ENCODE measurements at regions not wholly inside any gene's neighbourhood (a gene's known extent, or its start where the extent isn't known, plus 50 kb on each side); places are given as distances from the start of the nearest gene placed in this dataset.

- TF ChIP-seq MAFK (IDR thresholded peaks at IDR 0.05; ENCODE audit: partially characterized antibody) = no peak
- no peak for TF ChIP-seq USF2 (IDR thresholded peaks at IDR 0.05)
- TF ChIP-seq JUN (IDR thresholded peaks at IDR 0.05) = no peak
- TF ChIP-seq EP300 (IDR thresholded peaks at IDR 0.05) = no peak
- no peak for TF ChIP-seq FOXS1 (CRISPR knock-in tag; IDR thresholded peaks at IDR 0.05)
- TF ChIP-seq ZNF302 (CRISPR knock-in tag; IDR thresholded peaks at IDR 0.05) = no peak
- TF ChIP-seq KDM5A (IDR thresholded peaks at IDR 0.05) = no peak
- TF ChIP-seq EHF (CRISPR knock-in tag; IDR thresholded peaks at IDR 0.05) = no peak
- TF ChIP-seq PBX3 (IDR thresholded peaks at IDR 0.05) = no peak
- TF ChIP-seq FOSB (CRISPR knock-in tag; IDR thresholded peaks at IDR 0.05) = no peak
- TF ChIP-seq ATOH8 (CRISPR knock-in tag; IDR thresholded peaks at IDR 0.05; ENCODE audit: low read depth) = no peak
- CTCF ChIA-PET = no interaction called here
- 15% methylated on average over 5 of the region's 5 CpGs for WGBS (ENCODE audit: missing lambda C conversion rate)
- H3K4me3 ChIP-seq = no peak overlapping the region
- H3K4me1 ChIP-seq = no peaks in the 10 kb centered on the region
- DNase-seq (ENCODE audit: low read depth in 1 of 2, low spot score in 1 of 2) (no peak), ATAC-seq (no peak), FAIRE-seq (no peak)
- POLR2A ChIA-PET = no interaction called here
- H3K9me3 ChIP-seq = no peaks in the 10 kb centered on the region
- H3K27ac ChIP-seq = no peak overlapping the region
- no peak overlapping the region for H3K4me2 ChIP-seq
Measured at GRCh38 chr5:3145641-3146040, 394.2 kb upstream of the IRX2 start.

GRCh38 chr5:3143382-3143781 lies 391.9 kb upstream of the IRX2 start:
- DNase-seq (ENCODE audit: low read depth in 1 of 2, low spot score in 1 of 2) = no peak
- CTCF ChIA-PET = no interaction called here
- H3K4me1 ChIP-seq = no peaks in the 10 kb centered on the region
- FAIRE-seq = no peak
- TF ChIP-seq RAD21 (conservative IDR thresholded peaks at IDR 0.05 in 1 of 2, IDR thresholded peaks at IDR 0.05 in 1 of 2) = no peak
- TF ChIP-seq USF2 (IDR thresholded peaks at IDR 0.05) = no peak
- no peak for TF ChIP-seq ESRRA (IDR thresholded peaks at IDR 0.05; ENCODE audit: borderline replicate concordance, low read length)
- no peak for TF ChIP-seq EHF (CRISPR knock-in tag; IDR thresholded peaks at IDR 0.05)
- TF ChIP-seq RNF2 (IDR thresholded peaks at IDR 0.05; ENCODE audit: borderline replicate concordance, low read depth) = no peak
- TF ChIP-seq CEBPB (IDR thresholded peaks at IDR 0.05) = no peak
- TF ChIP-seq HOXB13 (CRISPR knock-in tag; IDR thresholded peaks at IDR 0.05; ENCODE audit: low read depth) = no peak
- TF ChIP-seq HES2 (IDR thresholded peaks at IDR 0.05) = no peak
- TF ChIP-seq ZFP36 (IDR thresholded peaks at IDR 0.05; ENCODE audit: borderline replicate concordance, partially characterized antibody) = no peak
- TF ChIP-seq, protein P1, sequence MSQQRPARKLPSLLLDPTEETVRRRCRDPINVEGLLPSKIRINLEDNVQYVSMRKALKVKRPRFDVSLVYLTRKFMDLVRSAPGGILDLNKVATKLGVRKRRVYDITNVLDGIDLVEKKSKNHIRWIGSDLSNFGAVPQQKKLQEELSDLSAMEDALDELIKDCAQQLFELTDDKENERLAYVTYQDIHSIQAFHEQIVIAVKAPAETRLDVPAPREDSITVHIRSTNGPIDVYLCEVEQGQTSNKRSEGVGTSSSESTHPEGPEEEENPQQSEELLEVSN (IDR thresholded peaks at IDR 0.05; ENCODE audit: borderline replicate concordance, low read depth) = no peak
- no peak for TF ChIP-seq RARB (CRISPR knock-in tag; IDR thresholded peaks at IDR 0.05)
- no peak for TF ChIP-seq HOXB5 (CRISPR knock-in tag; IDR thresholded peaks at IDR 0.05)
- TF ChIP-seq CHD4 (IDR thresholded peaks at IDR 0.05; ENCODE audit: borderline replicate concordance) = no peak
- TF ChIP-seq RCOR1 (IDR thresholded peaks at IDR 0.05; ENCODE audit: low read depth, low read length) = no peak
- no peak for TF ChIP-seq NFE2L2 (conservative IDR thresholded peaks at IDR 0.05; ENCODE audit: low read length)
- TF ChIP-seq, protein P2, sequence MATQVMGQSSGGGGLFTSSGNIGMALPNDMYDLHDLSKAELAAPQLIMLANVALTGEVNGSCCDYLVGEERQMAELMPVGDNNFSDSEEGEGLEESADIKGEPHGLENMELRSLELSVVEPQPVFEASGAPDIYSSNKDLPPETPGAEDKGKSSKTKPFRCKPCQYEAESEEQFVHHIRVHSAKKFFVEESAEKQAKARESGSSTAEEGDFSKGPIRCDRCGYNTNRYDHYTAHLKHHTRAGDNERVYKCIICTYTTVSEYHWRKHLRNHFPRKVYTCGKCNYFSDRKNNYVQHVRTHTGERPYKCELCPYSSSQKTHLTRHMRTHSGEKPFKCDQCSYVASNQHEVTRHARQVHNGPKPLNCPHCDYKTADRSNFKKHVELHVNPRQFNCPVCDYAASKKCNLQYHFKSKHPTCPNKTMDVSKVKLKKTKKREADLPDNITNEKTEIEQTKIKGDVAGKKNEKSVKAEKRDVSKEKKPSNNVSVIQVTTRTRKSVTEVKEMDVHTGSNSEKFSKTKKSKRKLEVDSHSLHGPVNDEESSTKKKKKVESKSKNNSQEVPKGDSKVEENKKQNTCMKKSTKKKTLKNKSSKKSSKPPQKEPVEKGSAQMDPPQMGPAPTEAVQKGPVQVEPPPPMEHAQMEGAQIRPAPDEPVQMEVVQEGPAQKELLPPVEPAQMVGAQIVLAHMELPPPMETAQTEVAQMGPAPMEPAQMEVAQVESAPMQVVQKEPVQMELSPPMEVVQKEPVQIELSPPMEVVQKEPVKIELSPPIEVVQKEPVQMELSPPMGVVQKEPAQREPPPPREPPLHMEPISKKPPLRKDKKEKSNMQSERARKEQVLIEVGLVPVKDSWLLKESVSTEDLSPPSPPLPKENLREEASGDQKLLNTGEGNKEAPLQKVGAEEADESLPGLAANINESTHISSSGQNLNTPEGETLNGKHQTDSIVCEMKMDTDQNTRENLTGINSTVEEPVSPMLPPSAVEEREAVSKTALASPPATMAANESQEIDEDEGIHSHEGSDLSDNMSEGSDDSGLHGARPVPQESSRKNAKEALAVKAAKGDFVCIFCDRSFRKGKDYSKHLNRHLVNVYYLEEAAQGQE (IDR thresholded peaks at IDR 0.05) = no peak
- no peak for TF ChIP-seq FOSL2 (IDR thresholded peaks at IDR 0.05)
- no peak for TF ChIP-seq FOSL2 (CRISPR knock-in tag; IDR thresholded peaks at IDR 0.05)
- H3K9me3 ChIP-seq = no peaks in the 10 kb centered on the region
- no peak overlapping the region for H3K27ac ChIP-seq
- H3K4me2 ChIP-seq = no peak overlapping the region
- 34% methylated on average over 12 of the region's 12 CpGs for WGBS (ENCODE audit: missing lambda C conversion rate)
- H3K4me3 ChIP-seq = no peak overlapping the region
- POLR2A ChIA-PET = no interaction called here
- no peak for ATAC-seq

Measured in A549 (cell line).